Neural cell (in vitro differentiated cells): ENCODE measurements at regions not wholly inside any gene's neighbourhood (a gene's known extent, or its start where the extent isn't known, plus 50 kb on each side); places are given as distances from the start of the nearest gene placed in this dataset.

Experiments
- H2AFZ ChIP-seq: fragments of 200-600, 300-800 bp; sonication (generic), shearing (Covaris generic); 2 replicates; pipeline ENCODE4 v1.6.0; 2014; ENCODE audit warnings: low read depth, mild to moderate bottlenecking, antibody characterized with exemption, low read length, moderate library complexity
- H3F3A ChIP-seq: fragments of 200-600 bp; shearing (Covaris generic); 2 replicates; pipeline ENCODE4 v1.6.1; 2016; ENCODE audit warnings: mild to moderate bottlenecking, moderate library complexity, mixed read lengths, antibody characterized with exemption, low read length; ENCODE audit not compliant: insufficient read depth, poor library complexity, severe bottlenecking
- H3K27ac ChIP-seq: fragments of 200-600, 300-800 bp; sonication (generic), shearing (Covaris generic); 2 replicates; pipeline ENCODE4 v1.5.1; 2014; ENCODE audit warnings: mild to moderate bottlenecking, low read length, moderate library complexity
- H3K27me3 ChIP-seq: fragments of 300-800, 200-600 bp; sonication (generic), shearing (Covaris generic); 2 replicates; pipeline ENCODE4 v1.6.0; 2014; ENCODE audit warnings: mild to moderate bottlenecking, low read depth, low read length, moderate library complexity; ENCODE audit not compliant: insufficient read depth
- H3K36me3 ChIP-seq: fragments of 300-800, 200-600 bp; sonication (generic), shearing (Covaris generic); 2 replicates; pipeline ENCODE4 v1.5.1; 2014; ENCODE audit warnings: mild to moderate bottlenecking, antibody characterized with exemption, low read length, moderate library complexity; ENCODE audit not compliant: insufficient read depth
- H3K4me2 ChIP-seq: fragments of 300-800, 200-600 bp; sonication (generic), shearing (Covaris generic); 2 replicates; pipeline ENCODE4 v1.6.0; 2014; ENCODE audit warnings: mild to moderate bottlenecking, low read length
- H3K4me3 ChIP-seq: fragments of 300-800, 200-600 bp; sonication (generic), shearing (Covaris generic); 2 replicates; pipeline ENCODE4 v1.5.1; 2014; ENCODE audit warnings: mild to moderate bottlenecking, low read length, moderate library complexity
- H3K79me2 ChIP-seq: fragments of 200-600 bp; shearing (Covaris generic); replicated peaks from 2 replicates; pipeline ENCODE4 v1.6.0; 2014; ENCODE audit warnings: mild to moderate bottlenecking, low read length, moderate library complexity; ENCODE audit not compliant: insufficient read depth
- H3K9ac ChIP-seq: fragments of 300-800, 200-600 bp; sonication (generic), shearing (Covaris generic); 2 replicates; pipeline ENCODE4 v1.6.1; 2016; ENCODE audit warnings: mild to moderate bottlenecking, low read length, mixed read lengths
- H3K9me2 ChIP-seq: fragments of 200-600 bp; shearing (Covaris generic); 2 replicates; pipeline ENCODE4 v1.6.1; 2016; ENCODE audit warnings: mild to moderate bottlenecking, low read length, mixed read lengths; ENCODE audit not compliant: insufficient read depth
- H3K9me3 ChIP-seq: fragments of 200-600, 300-800 bp; sonication (generic), shearing (Covaris generic); 2 replicates; pipeline ENCODE4 v1.6.1; 2016; ENCODE audit warnings: mild to moderate bottlenecking, mixed run types, low read length, moderate library complexity, mixed read lengths
- H4K20me1 ChIP-seq: fragments of 200-600 bp; shearing (Covaris generic); 2 replicates; pipeline ENCODE4 v1.6.1; 2016; ENCODE audit warnings: mild to moderate bottlenecking, mixed run types; ENCODE audit not compliant: insufficient read depth
- EP300 ChIP-seq: fragments of 450-650 bp; conservative IDR thresholded peaks from 2 replicates; pipeline ENCODE4 v1.6.1; 2014; ENCODE audit warnings: antibody characterized with exemption, mild to moderate bottlenecking, moderate library complexity; ENCODE audit not compliant: poor library complexity, severe bottlenecking
- EZH2 ChIP-seq: fragments of 200-600, 300-800 bp; shearing (Covaris generic), sonication (generic); IDR thresholded peaks from 2 replicates; pipeline ENCODE4 v1.6.1; 2014; ENCODE audit warnings: antibody characterized with exemption, low read length, borderline replicate concordance, mild to moderate bottlenecking; ENCODE audit not compliant: insufficient read depth, poor library complexity, severe bottlenecking
- MXI1 ChIP-seq: fragments of 450-650 bp; conservative IDR thresholded peaks from 2 replicates; pipeline ENCODE4 v1.6.1; 2014; ENCODE audit warnings: antibody characterized with exemption, mild to moderate bottlenecking; ENCODE audit not compliant: poor library complexity, severe bottlenecking
- POLR2AphosphoS5 ChIP-seq: IDR thresholded peaks from 2 replicates; pipeline ENCODE4 v1.6.1; 2012
- RAD21 ChIP-seq: fragments of 450-650 bp; conservative IDR thresholded peaks from 2 replicates; pipeline ENCODE4 v1.6.1; 2014; ENCODE audit warnings: antibody characterized with exemption, mild to moderate bottlenecking, moderate library complexity
- REST ChIP-seq: IDR thresholded peaks from 2 replicates; pipeline ENCODE4 v1.6.1; 2012; ENCODE audit warnings: borderline replicate concordance
- SMC3 ChIP-seq: fragments of 450-650 bp; conservative IDR thresholded peaks from 2 replicates; pipeline ENCODE4 v1.6.1; 2014; ENCODE audit warnings: antibody characterized with exemption, mild to moderate bottlenecking, moderate library complexity; ENCODE audit not compliant: poor library complexity
- TAF1 ChIP-seq: IDR thresholded peaks from 2 replicates; pipeline ENCODE4 v1.6.1; 2012; ENCODE audit warnings: low read depth
- TF ChIP-seq, protein P1 (sequence below): fragments of 450-650 bp; IDR thresholded peaks from 2 replicates; pipeline ENCODE4 v1.5.1; 2014; ENCODE audit warnings: antibody characterized with exemption, mild to moderate bottlenecking, moderate library complexity; ENCODE audit not compliant: poor library complexity, severe bottlenecking

DNA sequence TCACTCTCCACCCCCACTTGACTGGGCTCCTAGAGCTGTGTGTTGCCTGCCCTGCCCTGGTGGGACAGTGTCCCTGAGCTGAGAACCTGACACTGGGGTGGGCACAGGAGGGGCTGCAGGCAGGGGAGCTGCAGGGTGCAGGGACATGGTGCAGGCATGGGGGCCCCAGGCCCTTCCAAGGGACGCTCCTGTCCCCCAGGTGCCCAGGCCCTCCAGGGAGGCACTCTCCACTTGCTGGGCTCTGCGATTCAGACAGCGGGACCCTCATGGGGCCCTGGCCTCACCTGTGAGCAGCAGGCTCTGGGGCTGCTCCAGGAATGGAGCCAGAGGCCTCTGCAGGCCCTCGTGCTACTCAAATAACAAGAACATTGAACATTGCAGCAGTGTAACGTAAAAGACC is 89.4 kb downstream of the BARX1 start:
- Histone ChIP-seq H3K9me2 (no peaks in the 10 kb centered on the region), H3F3A (no peaks in the 10 kb centered on the region), H4K20me1 (no peaks in the 10 kb centered on the region), H2AFZ (no peak overlapping the region), H3K36me3 (no peaks in the 10 kb centered on the region), H3K4me3 (no peak overlapping the region), H3K9me3 (no peaks in the 10 kb centered on the region), H3K9ac (no peak overlapping the region), H3K27ac (no peak overlapping the region), H3K79me2 (no peaks in the 10 kb centered on the region), H3K4me2 (no peak overlapping the region), H3K27me3 (no peaks in the 10 kb centered on the region)
- TF ChIP-seq POLR2AphosphoS5 (no peak), SMC3 (no peak), EZH2 (no peak), MXI1 (no peak), RAD21 (no peak), EP300 (no peak), REST (no peak), TAF1 (no peak)
- TF ChIP-seq, protein P1, sequence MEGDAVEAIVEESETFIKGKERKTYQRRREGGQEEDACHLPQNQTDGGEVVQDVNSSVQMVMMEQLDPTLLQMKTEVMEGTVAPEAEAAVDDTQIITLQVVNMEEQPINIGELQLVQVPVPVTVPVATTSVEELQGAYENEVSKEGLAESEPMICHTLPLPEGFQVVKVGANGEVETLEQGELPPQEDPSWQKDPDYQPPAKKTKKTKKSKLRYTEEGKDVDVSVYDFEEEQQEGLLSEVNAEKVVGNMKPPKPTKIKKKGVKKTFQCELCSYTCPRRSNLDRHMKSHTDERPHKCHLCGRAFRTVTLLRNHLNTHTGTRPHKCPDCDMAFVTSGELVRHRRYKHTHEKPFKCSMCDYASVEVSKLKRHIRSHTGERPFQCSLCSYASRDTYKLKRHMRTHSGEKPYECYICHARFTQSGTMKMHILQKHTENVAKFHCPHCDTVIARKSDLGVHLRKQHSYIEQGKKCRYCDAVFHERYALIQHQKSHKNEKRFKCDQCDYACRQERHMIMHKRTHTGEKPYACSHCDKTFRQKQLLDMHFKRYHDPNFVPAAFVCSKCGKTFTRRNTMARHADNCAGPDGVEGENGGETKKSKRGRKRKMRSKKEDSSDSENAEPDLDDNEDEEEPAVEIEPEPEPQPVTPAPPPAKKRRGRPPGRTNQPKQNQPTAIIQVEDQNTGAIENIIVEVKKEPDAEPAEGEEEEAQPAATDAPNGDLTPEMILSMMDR, result no peak

DNA sequence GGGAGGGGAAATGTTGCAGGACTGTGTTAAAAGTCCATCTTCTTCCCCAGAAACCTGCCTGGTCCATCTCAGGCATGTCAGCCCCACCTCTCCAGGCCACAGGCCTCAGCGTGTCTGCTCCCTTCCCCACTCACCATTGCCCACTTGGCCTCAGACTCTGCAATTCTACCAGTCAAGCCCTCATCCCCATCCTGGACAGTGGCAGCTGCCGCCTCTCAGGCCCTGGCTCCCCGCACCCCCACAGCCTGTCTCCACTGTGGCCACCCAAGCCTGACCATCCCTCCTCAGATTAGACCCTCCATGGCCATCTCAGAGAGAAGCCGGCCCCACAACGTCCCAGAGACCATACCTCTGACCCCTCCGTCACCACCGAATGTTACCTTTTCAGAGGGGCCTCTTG is 89.9 kb downstream of the BARX1 start:
- Histone ChIP-seq H3K79me2 (no peaks in the 10 kb centered on the region), H3K27ac (no peak overlapping the region), H3K36me3 (no peaks in the 10 kb centered on the region), H3K9me3 (no peaks in the 10 kb centered on the region), H3K4me2 (no peak overlapping the region), H3K9me2 (no peaks in the 10 kb centered on the region), H3F3A (no peaks in the 10 kb centered on the region), H3K4me3 (no peak overlapping the region), H3K27me3 (no peaks in the 10 kb centered on the region), H3K9ac (no peak overlapping the region), H2AFZ (no peak overlapping the region), H4K20me1 (no peaks in the 10 kb centered on the region)
- TF ChIP-seq EZH2 (no peak), POLR2AphosphoS5 (no peak), RAD21 (no peak), REST (no peak), MXI1 (no peak), SMC3 (no peak), TAF1 (no peak), EP300 (no peak)
- TF ChIP-seq, protein P1, result no peak
